Suprapubic skin (tissue), 4 donors: ENCODE measurements at regions not wholly inside any gene's neighbourhood (a gene's known extent, or its start where the extent isn't known, plus 50 kb on each side); places are given as distances from the start of the nearest gene placed in this dataset.
"Not testable (repeated sequence)": the region's sequence is repeated elsewhere in the genome, so short reads cannot be mapped to it uniquely, and the experiment has no call there.

Experiments
- DNase-seq, 2 donors: peaks; one replicate each; pipeline ENCODE4 v3.0.0-alpha.2; 2019; ENCODE audit warnings: low spot score in 2 of 2
- H3K27ac ChIP-seq: fragments of 200-600 bp; sonication (generic); one replicate; pipeline ENCODE4 v1.5.1; 2019
- H3K27me3 ChIP-seq: fragments of 200-600 bp; sonication (generic); one replicate; pipeline ENCODE4 v1.5.1; 2019
- H3K36me3 ChIP-seq: fragments of 200-600 bp; sonication (generic); one replicate; pipeline ENCODE4 v1.5.1; 2019
- H3K4me1 ChIP-seq: fragments of 200-600 bp; sonication (generic); one replicate; pipeline ENCODE4 v1.5.1; 2019
- H3K4me3 ChIP-seq: fragments of 200-600 bp; sonication (generic); one replicate; pipeline ENCODE4 v1.5.1; 2019; ENCODE audit warnings: mild to moderate bottlenecking
- H3K9me3 ChIP-seq: fragments of 200-600 bp; sonication (generic); one replicate; pipeline ENCODE4 v1.5.1; 2019
- CTCF ChIP-seq, 2 donors: fragments of 200-600 bp in 1 of 2; fragments of 450-650 bp in 1 of 2; sonication (generic) in 1 of 2; IDR thresholded peaks; one replicate each; pipeline ENCODE4 v1.5.1; 2016 to 2019; ENCODE audit warnings: antibody characterized with exemption in 2 of 2, mild to moderate bottlenecking in 1 of 2, moderate library complexity in 1 of 2
- EP300 ChIP-seq: sonication (generic); formaldehyde crosslinking; IDR thresholded peaks from one replicate; pipeline ENCODE4 v1.6.1; 2017; ENCODE audit warnings: antibody characterized with exemption
- POLR2A ChIP-seq, 2 donors: fragments of 450-650 bp; IDR thresholded peaks; one replicate each; pipeline ENCODE4 v1.6.1; 2017; ENCODE audit warnings: antibody characterized with exemption in 2 of 2, mild to moderate bottlenecking in 2 of 2, moderate library complexity in 2 of 2
- POLR2AphosphoS5 ChIP-seq, 3 donors: sonication (generic); formaldehyde crosslinking; IDR thresholded peaks; one replicate each; pipeline ENCODE4 v1.6.1; 2017; ENCODE audit warnings: antibody characterized with exemption in 3 of 3
- WGBS: methylation state at CpG from one replicate; pipeline ENCODE4 v1.1.5; 2018; 5-methylcytosine and 5-hydroxymethylcytosine counted together

GRCh38 chr2:144117086-144117485, 402.8 kb downstream of the ZEB2 start:
- TF ChIP-seq POLR2A (IDR thresholded peaks at IDR 0.05) (no peak), CTCF (IDR thresholded peaks at IDR 0.05) (no peak), EP300 (no peak), POLR2AphosphoS5 (IDR thresholded peaks at IDR 0.05) (no peak)
- 96% methylated on average over 3 of the region's 3 CpGs for WGBS
- Histone ChIP-seq H3K4me1 (no peaks in the 10 kb centered on the region), H3K9me3 (no peaks in the 10 kb centered on the region), H3K4me3 (no peak overlapping the region), H3K27ac (no peak overlapping the region), H3K27me3 (no peaks in the 10 kb centered on the region), H3K36me3 (no peaks in the 10 kb centered on the region)
- DNase-seq, result no peak

GRCh38 chr2:144115739-144116291, 404.1 kb downstream of the ZEB2 start:
- WGBS, result 74% methylated on average over 1 of the region's 1 CpG
- H3K27ac ChIP-seq, result no peak overlapping the region
- TF ChIP-seq EP300, result no peak
- no peak for TF ChIP-seq POLR2A (IDR thresholded peaks at IDR 0.05)
- TF ChIP-seq POLR2AphosphoS5 (IDR thresholded peaks at IDR 0.05), result no peak
- no peak for TF ChIP-seq CTCF (IDR thresholded peaks at IDR 0.05)
- H3K4me3 ChIP-seq, result no peak overlapping the region
- H3K4me1 ChIP-seq, result no peaks in the 10 kb centered on the region
- DNase-seq, result no peak
- H3K36me3 ChIP-seq, result no peaks in the 10 kb centered on the region
- H3K27me3 ChIP-seq, result no peaks in the 10 kb centered on the region
- H3K9me3 ChIP-seq, result no peaks in the 10 kb centered on the region

GRCh38 chr2:144114760-144115159, 405.2 kb downstream of the ZEB2 start:
- H3K36me3 ChIP-seq, result no peaks in the 10 kb centered on the region
- H3K27ac ChIP-seq, result no peak overlapping the region
- no peak for DNase-seq
- no peaks in the 10 kb centered on the region for H3K27me3 ChIP-seq
- no peaks in the 10 kb centered on the region for H3K9me3 ChIP-seq
- 91% methylated on average over 1 of the region's 1 CpG for WGBS
- no peak overlapping the region for H3K4me3 ChIP-seq
- no peaks in the 10 kb centered on the region for H3K4me1 ChIP-seq
- TF ChIP-seq POLR2A (IDR thresholded peaks at IDR 0.05), result no peak
- no peak for TF ChIP-seq CTCF (IDR thresholded peaks at IDR 0.05)
- TF ChIP-seq EP300, result no peak
- TF ChIP-seq POLR2AphosphoS5 (IDR thresholded peaks at IDR 0.05), result no peak

GRCh38 chr2:144111437-144111836, 408.5 kb downstream of the ZEB2 start:
- no peak overlapping the region for H3K27ac ChIP-seq
- no peaks in the 10 kb centered on the region for H3K9me3 ChIP-seq
- H3K4me3 ChIP-seq, result no peak overlapping the region
- H3K36me3 ChIP-seq, result no peaks in the 10 kb centered on the region
- H3K27me3 ChIP-seq, result no peaks in the 10 kb centered on the region
- no peak for DNase-seq
- WGBS, result 44% methylated on average over 2 of the region's 2 CpGs
- TF ChIP-seq POLR2A (IDR thresholded peaks at IDR 0.05) (no peak), EP300 (no peak), POLR2AphosphoS5 (IDR thresholded peaks at IDR 0.05) (no peak), CTCF (IDR thresholded peaks at IDR 0.05) (no peak)
- no peaks in the 10 kb centered on the region for H3K4me1 ChIP-seq

GRCh38 chr2:144106104-144106503, 413.8 kb downstream of the ZEB2 start:
- not testable (repeated sequence) for DNase-seq, H3K4me3 ChIP-seq, H3K9me3 ChIP-seq, H3K4me1 ChIP-seq, H3K27me3 ChIP-seq, H3K36me3 ChIP-seq, H3K27ac ChIP-seq
- 90% methylated on average over 3 of the region's 3 CpGs for WGBS

GRCh38 chr2:144102386-144102785, 417.5 kb downstream of the ZEB2 start:
- no peak for DNase-seq
- 53% methylated on average over 2 of the region's 2 CpGs for WGBS
- no peak overlapping the region for H3K27ac ChIP-seq

More at GRCh38 chr2:144102386-144102785, 417.5 kb downstream of the ZEB2 start:
- TF ChIP-seq CTCF (IDR thresholded peaks at IDR 0.05), result no peak
- no peak for TF ChIP-seq POLR2AphosphoS5 (IDR thresholded peaks at IDR 0.05)
- TF ChIP-seq EP300, result no peak
- no peak for TF ChIP-seq POLR2A (IDR thresholded peaks at IDR 0.05)
- Histone ChIP-seq H3K4me1 (no peaks in the 10 kb centered on the region), H3K9me3 (peaks cover 6% of the 10 kb centered on the region), H3K27me3 (no peaks in the 10 kb centered on the region), H3K36me3 (no peaks in the 10 kb centered on the region), H3K4me3 (no peak overlapping the region)
